Daoy (cell line): ENCODE measurements at regions not wholly inside any gene's neighbourhood (a gene's known extent, or its start where the extent isn't known, plus 50 kb on each side); places are given as distances from the start of the nearest gene placed in this dataset.
A peak's percentile ranks its signal among the peaks of the same experiment; 100 is the strongest.

Experiments used
- DNase-seq: peaks from one replicate; pipeline ENCODE4 v3.0.0-alpha.2; 2015; ENCODE audit warnings: low read depth

DNA sequence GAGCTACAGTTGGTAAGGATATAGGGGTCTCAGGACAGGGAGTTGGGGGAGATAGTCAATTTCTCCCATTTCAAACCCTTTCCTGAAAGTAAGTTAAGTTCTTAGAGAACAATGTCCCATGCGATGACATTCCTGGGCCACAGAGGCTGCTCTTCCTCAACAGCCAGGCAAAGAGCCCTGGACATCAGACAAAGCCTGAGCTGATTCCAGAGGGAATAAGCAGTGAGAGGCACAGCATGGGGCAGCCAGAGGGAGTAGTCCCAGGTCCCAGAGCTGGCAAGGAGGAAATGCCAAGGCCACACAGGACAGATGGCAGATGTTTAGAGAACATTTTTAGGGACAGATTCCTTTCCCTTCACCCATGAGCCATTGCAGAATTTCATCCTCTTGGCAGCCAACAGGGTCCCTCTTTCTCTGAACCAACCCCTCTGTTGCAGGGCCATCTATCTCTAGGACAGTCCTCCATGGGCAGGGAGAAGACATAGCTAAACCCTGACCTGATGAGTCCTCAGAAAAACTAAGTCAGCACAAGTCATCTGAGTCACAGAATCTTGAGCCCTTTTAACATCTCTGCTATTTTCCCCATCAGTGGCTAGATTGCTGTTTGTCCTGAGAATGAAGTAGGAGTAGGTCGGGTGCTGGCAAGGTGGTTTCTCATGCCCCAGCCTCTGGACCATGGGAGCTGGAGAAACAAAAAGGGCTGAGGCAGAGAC is 60.3 kb upstream of the CALM2 start:
- no peak for DNase-seq

GRCh38 chr2:47235132-47235531 is 58.8 kb upstream of the CALM2 start:
- DNase-seq: no peak

- DNase-seq: no peak
Observed at GRCh38 chr2:47234456-47234855, 58.1 kb upstream of the CALM2 start.

DNA sequence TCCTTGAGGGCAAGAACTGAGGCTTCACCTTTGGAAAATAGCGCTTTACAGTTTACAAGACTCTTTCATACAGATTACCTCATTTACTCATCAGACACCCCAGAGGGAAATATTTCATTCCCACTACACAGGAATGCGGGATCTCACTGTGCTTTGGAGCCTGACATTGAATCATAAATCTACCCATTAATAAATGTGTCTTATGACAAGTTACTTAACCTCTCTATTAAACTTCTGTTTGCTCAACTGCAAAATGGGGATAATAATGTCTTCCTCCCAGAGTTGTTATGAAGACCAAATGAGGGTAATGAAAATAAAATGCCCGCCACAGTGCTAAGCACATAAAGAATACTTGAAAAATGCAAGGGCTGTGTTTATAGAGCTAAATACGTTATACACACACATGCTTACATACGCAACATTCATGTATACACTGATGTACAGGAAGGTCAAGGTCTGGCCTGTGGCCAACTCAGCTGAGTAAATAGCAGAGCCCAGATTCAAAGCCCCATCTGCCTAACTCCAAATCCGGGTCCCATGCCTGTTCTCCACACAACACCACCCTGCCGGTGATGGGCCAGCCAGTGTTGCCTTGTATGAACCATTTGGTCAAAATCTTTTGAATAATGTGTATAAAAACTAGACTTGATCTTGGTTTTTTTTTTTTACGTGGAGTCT is 56.6 kb upstream of the CALM2 start:
- no peak for DNase-seq

GRCh38 chr2:47230418-47230817 is 54.1 kb upstream of the CALM2 start:
- DNase-seq: peak; percentile 58

- no peak for DNase-seq
Observed at GRCh38 chr2:47227532-47228279, 51.4 kb upstream of the CALM2 start.

DNA sequence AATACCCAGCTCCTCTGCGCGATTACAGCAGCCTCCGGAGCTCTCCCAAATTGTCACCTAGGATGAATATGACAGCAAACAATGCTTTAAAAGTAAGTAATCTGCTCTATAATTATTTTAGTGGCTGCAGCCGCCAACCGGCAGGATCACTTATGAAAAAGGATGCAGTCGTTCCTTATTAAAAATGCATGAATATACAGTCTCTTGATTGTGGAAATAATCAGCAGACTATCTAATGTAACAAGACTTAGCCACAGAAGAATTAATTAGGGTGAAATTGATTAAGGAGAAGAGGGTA is 50.6 kb upstream of the CALM2 start:
- DNase-seq: no peak

- no peak for DNase-seq
Observed at GRCh38 chr2:47226132-47226922, 50.0 kb upstream of the CALM2 start.
